ENCODE measurements at regions not wholly inside any gene's neighbourhood (a gene's known extent, or its start where the extent isn't known, plus 50 kb on each side); places are given as distances from the start of the nearest gene placed in this dataset.

- intact Hi-C loops (cut with micrococcal nuclease) = no loop called here
Observed at GRCh38 chr1:43008115-43009060, 49.7 kb upstream of the SLC2A1 start.

Data from T-helper 2 cell treated with Interferon-gamma antibody and Interleukin-4, amounts not matched to agents 100 ng/mL and 5 ng/mL, for 36 hours (primary cell).